ENCODE measurements at regions not wholly inside any gene's neighbourhood (a gene's known extent, or its start where the extent isn't known, plus 50 kb on each side); places are given as distances from the start of the nearest gene placed in this dataset.

DNA sequence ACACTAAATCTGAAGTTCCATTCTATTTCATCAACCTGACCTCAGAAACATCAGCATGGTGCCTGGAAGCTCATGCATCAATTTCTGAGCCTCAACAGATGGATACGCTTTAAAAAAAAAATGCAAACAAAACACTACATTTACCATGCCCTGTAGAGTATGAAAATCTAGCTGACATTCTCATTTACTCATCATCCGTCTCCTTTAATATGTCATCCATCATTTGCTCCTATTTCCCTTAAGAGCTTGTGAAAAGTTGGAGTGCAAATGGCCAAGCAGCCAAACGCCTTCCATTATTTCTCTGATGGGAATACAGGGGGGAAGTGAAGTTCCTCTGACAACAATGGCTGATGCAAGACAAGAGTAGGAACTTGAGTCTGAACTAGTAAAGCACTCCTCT, 295.0 kb downstream of the TGFB2 start:
- TF ChIP-seq, protein P1, sequence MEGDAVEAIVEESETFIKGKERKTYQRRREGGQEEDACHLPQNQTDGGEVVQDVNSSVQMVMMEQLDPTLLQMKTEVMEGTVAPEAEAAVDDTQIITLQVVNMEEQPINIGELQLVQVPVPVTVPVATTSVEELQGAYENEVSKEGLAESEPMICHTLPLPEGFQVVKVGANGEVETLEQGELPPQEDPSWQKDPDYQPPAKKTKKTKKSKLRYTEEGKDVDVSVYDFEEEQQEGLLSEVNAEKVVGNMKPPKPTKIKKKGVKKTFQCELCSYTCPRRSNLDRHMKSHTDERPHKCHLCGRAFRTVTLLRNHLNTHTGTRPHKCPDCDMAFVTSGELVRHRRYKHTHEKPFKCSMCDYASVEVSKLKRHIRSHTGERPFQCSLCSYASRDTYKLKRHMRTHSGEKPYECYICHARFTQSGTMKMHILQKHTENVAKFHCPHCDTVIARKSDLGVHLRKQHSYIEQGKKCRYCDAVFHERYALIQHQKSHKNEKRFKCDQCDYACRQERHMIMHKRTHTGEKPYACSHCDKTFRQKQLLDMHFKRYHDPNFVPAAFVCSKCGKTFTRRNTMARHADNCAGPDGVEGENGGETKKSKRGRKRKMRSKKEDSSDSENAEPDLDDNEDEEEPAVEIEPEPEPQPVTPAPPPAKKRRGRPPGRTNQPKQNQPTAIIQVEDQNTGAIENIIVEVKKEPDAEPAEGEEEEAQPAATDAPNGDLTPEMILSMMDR (IDR thresholded peaks at IDR 0.05; ENCODE audit: low read depth, low read length, missing control alignments), result no peak
- DNase-seq (ENCODE audit: extremely low read depth, low read depth), result no peak
- H3K4me3 ChIP-seq (replicated peaks; ENCODE audit: low read depth, low read length), result no peak overlapping the region

DNA sequence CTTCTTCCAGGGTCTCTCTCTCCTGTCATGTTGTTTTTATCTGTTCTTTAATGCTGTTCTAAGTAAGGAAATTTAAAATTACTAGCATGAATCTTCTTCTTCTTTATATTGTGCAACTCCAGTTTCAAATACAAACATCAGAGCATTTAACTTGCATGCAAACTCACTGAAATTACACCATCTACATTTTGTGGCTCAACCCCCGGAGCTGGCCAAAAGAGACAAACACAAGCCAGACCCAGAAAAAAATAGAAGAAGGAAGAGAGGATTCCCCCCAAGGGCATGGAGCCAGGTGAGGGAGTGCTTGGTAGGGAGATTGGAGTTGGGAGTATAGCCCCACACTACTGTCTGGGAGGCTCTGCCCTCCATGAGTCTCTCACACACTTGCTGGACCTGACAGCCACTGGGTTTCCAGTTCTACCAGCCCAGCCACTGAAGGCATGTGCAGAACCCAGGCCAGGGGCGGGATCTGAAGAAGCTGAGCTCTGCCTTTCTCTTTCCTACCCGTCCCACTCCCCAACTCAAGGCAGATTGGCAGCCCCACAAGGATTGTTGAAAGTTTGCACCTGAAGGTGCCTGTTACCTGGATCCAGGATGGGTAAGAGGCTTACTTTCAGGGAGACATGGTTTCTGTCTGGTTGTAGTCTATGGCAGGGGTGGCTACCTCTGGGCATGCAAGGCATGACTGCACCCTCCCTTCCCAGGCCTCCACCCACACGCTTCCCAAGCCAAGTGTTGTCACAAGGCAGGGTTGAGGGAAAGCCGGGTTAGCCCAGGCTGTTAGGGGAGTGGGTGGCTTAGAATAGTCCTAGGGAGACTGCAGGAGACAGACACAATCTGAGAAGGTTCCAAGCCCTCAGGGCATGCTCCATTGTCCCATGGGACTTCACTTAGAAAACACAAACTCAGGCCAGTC, 297.2 kb downstream of the TGFB2 start:
- H3K4me3 ChIP-seq (replicated peaks; ENCODE audit: low read depth, low read length), result no peak overlapping the region
- TF ChIP-seq, protein P1 (IDR thresholded peaks at IDR 0.05; ENCODE audit: low read depth, low read length, missing control alignments), result no peak
- no peak for DNase-seq (ENCODE audit: extremely low read depth, low read depth)

- DNase-seq (ENCODE audit: extremely low read depth, low read depth), result no peak
- no peak overlapping the region for H3K4me3 ChIP-seq (replicated peaks; ENCODE audit: low read depth, low read length)
- TF ChIP-seq, protein P1 (IDR thresholded peaks at IDR 0.05; ENCODE audit: low read depth, low read length, missing control alignments), result no peak
Observed at GRCh38 chr1:218643281-218643680, 298.1 kb downstream of the TGFB2 start.

- H3K4me3 ChIP-seq (replicated peaks; ENCODE audit: low read depth, low read length), result no peak overlapping the region
- TF ChIP-seq, protein P1 (IDR thresholded peaks at IDR 0.05; ENCODE audit: low read depth, low read length, missing control alignments), result no peak
- DNase-seq (ENCODE audit: extremely low read depth, low read depth), result no peak
Observed at GRCh38 chr1:218643926-218644325, 298.8 kb downstream of the TGFB2 start.

DNA sequence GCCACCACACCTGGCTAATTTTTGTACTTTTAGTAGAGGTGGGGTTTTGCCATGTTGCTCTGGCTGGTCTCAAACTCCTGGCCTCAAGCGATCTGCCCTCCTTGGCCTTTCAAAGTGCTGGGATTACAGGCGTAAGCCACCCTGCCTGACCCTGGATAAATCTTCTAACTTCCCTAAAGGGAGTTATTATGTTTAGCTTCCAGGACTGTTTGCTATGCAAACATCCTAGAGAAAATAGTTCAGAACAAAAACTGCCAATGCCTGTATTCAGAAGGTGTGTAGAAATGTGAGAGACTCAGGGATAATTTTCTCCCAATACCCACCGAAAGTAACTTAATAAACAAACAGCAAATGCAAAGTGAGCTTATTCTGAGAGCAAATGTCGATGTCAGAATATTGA, 301.2 kb downstream of the TGFB2 start:
- TF ChIP-seq, protein P1 (IDR thresholded peaks at IDR 0.05; ENCODE audit: low read depth, low read length, missing control alignments), result no peak
- DNase-seq (ENCODE audit: extremely low read depth, low read depth), result no peak
- H3K4me3 ChIP-seq (replicated peaks; ENCODE audit: low read depth, low read length), result no peak overlapping the region

DNA sequence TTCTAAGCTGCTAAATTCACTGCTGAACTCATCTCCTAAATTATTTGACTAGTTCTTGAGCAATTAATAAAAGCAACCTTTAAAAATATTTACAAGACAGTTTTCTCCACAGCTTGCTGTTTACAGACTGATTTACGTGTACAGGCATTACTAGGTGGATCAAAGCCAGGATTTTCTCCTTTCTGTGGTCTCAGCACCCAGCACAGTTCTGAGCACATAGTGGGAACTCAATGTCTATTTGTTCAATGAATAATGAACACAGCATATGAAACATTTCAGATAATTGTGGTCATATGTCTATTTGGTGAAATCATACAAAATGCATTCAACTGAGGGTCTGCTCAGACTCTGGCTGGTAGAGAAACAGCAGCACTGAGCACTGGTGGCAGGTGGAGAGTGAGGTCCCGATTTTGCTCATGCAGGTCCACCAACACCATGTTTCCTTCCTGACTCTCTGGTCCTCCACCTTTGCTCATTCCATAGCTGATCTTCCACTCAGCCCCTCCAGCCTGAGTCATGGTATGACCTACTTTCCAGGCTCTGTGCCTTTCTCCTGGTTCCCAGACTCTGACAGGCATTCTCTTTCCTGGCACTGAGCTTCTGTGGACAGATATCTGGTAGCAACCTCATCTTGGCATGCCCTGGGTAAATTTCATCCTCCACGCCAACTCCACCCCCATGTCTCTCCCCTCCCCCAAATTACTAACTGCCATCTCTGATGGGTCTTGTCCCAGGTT, 311.3 kb downstream of the TGFB2 start:
- no peak overlapping the region for H3K4me3 ChIP-seq (replicated peaks; ENCODE audit: low read depth, low read length)
- TF ChIP-seq, protein P1 (IDR thresholded peaks at IDR 0.05; ENCODE audit: low read depth, low read length, missing control alignments), result no peak
- DNase-seq (ENCODE audit: extremely low read depth, low read depth), result no peak
